HG03442 (cell line): ENCODE measurements at regions not wholly inside any gene's neighbourhood (a gene's known extent, or its start where the extent isn't known, plus 50 kb on each side); places are given as distances from the start of the nearest gene placed in this dataset.

Experiments
- ATAC-seq: cut with Tn5 transposase; IDR thresholded peaks from one replicate; pipeline ENCODE4 v1.9.1; 2021; ENCODE audit warnings: mild to moderate bottlenecking, moderate library complexity; ENCODE audit not compliant: unreplicated experiment

DNA sequence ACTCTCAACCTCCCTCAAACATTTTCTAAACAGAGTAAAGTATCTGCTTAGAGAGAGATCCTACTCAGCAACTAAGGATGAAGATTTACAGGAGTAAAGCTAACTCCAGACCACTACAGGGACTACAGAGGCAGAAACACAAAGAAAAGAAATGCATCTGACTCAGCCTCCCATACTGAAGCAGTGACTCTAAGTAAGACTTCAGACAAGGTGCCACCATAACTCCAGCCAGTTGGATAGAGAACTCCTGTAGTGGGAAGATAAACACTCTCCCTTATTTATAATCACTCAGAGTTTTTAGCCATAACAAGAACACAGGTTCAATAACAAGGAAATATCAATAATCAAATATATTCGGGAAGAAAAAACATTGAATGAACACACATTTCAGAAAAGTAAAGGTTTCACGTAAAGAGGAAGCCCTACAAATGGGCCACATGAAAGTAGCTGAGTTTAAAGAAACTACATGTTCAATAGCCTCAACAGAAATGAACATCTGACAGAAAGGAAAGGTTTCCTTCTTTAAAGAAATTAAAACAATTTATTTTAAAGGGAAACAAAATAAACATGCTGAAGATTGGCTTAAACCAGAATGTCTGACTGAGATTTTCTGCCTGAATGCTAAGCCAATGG, 519.9 kb downstream of the KCNJ3 start:
- peak; percentile 30 for ATAC-seq

DNA sequence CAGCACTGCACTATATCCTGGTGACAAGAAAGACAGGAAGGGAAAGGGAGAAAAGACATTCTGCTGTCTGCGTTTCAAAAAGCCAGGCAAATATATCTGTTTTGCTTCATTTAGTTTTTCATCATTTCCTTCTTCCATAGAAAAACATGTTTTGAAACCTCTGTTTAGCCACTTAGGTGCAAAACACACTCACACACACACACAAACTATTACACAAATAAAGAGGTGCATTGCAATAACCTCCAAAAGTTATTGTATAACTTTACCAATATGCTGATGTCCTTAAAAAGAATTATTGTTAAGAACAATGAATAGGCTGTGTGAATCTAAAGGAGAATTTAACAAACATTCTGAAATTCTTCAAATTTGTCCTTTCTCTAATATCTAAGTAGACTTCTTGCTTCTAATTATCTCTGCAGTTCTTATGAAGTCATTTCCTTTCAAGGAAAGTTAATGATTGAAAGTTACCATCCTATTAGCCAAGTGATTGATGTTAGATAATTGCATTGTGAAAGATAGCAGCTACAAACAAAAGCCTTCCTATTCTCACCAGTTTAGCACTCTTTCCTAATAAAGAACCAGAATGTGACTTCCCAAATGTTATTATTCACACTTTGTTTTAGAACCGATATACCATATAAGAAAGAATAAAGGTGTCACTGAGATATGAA, 516.7 kb downstream of the KCNJ3 start:
- ATAC-seq, result no peak

DNA sequence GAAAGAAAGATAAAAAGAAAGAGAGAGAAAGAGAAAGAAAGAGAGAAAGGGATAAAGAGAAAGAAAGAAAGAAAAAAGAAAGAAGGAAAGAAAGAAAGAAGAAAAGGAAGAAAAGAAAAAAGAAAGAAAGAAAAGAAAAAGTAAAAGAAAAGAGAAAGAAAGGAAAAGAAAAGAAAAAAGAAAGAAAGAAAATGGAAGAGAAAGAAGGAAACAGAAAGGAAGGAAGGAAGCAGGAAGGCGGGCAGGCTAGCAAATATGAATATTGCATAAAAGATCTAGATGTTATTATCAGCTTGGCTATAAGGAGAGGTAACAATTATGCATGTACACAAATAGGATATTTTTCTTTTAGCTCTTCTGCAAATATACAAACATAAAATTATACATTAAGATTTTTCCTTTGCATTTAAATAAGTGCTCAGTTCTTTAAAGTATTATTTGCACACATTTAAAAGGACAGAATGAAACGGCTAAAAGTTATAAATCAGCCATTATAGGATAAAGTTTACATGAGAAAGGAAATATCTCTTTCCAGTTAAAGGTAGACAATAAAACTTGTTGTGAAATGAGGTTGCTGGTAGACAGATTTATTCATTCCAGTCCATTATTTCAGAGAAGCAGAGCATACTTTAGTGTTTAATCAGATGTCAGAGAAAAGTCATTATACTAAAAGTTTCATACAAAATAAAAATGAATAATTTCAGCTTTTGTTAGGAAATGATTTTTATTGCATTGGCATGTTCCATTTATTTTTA, 511.4 kb downstream of the KCNJ3 start:
- no peak for ATAC-seq

DNA sequence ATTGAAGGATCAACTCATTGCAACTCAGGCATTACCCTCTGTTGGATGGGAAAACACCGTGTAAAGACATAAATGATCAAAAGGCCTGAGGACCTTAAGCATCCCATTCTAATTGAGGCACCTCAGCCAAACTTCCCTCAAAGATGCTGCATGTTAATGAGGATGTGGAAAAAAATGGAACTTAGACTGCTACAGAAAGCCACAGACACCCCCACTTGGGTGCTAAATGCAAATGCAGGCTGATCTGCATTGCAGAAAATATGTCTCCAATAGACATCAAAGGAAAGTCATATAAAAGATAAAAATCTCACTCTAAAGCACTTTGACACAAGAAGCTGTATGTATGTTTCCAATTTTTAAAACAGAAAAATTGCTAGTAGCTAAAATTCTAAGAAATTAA, 504.7 kb downstream of the KCNJ3 start:
- ATAC-seq, result no peak

DNA sequence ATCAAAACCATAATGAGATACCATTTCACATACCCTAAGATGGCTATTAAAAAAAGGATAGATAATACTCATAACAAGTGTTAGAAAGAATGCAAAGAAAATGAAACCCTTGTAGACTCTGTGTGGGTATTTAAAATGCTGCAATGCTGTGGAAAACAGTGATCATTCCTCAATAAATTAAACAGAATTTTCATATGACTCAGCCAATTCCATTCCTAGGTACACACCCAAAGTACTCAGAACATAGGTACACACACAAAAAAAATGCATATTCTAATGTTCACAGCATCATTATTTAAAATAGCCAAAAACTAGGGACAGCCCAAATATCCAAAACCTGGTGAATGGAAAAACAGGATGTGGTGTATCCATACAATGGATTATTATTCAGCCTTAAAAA, 502.3 kb downstream of the KCNJ3 start:
- no peak for ATAC-seq

DNA sequence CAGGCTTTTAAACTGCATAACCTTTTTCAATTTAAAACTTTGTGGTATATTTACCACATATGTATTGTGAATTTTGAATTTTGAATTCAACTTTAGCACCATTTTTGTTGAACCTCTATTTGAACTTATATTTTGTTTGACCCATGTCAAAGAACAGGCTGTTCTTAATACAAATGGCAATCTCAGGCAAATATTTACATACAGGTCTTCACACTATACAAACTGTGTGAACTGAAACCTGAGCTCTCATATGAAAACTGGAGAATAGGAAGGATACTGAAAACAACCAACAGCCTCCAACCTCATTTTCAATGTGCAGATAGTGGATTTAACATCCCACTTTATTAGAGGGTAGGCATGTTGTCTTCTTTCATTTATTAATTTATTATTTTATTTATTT, 491.8 kb downstream of the KCNJ3 start:
- ATAC-seq, result peak; percentile 61

DNA sequence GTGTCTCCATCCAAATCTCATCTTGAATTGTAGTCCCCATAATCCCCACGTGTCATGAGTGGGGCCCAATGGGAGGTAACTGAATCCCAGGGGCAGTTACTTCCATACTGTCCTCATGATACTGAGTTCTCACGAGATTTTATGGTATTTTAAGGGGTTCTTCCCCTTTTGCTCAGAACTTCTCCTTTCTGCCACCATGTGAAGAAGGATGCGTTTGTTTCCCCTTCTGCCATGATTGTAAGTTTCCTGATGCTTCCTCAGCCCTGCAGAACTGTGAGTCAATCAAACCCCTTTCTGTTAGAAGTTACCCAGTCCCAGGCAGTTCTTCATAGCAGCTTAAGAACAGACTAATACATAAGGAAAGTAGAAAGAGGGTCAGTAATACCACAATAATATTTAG, 480.4 kb downstream of the KCNJ3 start:
- no peak for ATAC-seq

DNA sequence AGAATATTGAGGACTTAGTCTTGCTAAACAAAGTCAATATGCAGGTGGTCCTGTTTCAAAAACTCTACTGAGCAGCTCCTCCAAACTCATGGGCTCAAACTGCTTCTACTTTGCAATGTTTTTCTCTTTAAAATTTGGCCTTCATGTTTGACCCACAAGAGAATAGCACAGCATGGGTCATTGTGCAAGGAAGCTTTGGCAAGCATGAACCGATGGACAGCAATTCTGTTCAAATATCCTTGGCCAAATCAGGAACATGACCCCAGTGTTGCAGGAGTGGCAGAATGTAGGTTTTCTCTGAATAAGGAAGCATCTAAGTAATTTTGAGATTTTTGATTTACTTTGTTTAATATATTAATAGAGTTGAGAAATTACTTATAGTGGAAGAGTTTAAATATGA, 477.9 kb downstream of the KCNJ3 start:
- ATAC-seq, result no peak

DNA sequence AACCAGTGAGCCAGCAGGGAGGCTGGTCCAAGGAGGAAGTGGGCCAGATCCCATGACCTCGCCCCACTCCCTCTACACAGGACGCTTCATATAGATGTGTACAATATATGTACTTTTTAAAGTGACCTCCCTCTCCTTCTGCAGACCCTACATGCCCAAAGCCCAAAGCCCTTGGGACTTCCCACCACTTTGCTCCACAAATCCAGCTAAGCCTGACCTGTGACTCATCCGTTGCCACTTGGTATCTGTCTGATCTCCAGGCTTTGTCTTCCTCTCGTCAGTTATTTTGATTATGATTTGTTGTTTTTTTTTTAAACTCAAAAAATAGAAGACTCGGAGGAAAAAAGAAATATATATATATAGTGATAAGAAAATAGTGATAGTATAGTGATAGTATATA, 470.8 kb downstream of the KCNJ3 start:
- ATAC-seq, result no peak

DNA sequence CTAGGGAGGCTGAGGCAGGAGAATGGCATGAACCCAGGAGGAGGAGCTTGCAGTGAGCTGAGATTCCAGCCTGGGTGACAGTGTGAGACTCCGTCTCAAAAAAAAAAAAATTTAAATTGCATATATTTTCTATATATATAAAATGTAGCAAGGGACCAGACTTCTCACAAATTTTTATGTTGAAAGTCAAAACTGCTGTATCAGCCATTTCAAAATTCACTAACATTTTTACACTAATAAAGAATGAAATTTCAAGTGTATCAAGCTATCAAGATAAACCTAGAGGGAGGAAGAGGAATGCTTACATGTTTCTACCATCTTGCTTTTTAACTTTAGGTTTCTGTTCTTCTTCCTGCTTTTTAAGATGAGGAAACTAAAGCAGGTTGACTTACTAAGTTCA, 464.0 kb downstream of the KCNJ3 start:
- no peak for ATAC-seq

DNA sequence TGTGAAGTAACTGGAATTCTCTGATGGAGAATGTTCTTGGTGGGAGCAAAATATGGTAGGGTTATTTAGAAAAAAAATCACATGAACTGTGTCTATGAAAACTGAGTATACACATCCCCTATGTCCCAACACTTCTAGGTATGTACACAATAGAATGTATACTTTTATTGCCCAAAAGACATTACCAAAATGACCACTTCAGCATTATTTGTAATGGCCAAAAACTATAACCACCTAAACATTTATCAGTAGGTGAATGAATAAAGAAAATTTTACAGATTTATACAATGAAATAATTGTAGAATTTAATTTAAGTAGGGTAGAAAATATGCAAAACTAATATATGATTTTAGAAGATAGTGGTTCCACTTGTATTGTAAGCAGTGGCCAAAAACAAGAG, 462.8 kb downstream of the KCNJ3 start:
- no peak for ATAC-seq

DNA sequence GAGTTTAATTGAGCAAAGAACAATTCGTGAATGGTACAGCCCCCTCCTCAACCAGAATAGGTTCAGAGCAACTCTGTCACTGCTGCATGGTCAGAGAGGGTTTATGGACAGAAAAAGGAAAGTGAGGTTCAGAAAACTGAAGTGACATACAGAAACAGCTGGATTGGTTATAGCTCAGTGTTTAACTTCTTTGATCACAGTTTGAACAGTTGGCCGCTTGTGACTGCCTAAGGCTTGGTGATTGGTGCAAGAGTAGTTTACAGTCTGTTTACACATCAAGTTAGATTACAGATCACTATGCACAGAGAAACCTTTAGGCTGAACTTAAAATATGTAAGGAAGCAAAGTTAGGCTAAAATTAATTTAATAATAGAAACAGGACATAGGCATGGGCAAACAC, 459.2 kb downstream of the KCNJ3 start:
- ATAC-seq, result no peak

DNA sequence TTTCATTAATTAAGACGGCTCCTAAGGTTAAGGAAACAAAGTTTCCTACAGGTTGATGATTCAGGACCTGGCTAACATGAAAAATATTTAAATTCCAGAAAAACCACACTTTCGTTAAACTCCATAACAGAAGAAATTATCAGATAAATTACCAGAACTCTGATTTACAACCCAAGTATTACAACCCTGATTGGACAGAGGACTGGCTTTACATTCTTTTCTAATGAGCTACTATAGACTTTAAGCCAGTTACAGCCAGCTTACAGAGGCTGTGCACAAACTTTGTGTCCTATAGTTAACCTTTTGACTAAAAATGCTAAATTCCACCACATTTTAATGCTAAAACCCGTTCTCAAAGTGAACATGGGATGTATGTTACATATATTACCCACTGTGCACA, 458.6 kb downstream of the KCNJ3 start:
- ATAC-seq, result no peak

DNA sequence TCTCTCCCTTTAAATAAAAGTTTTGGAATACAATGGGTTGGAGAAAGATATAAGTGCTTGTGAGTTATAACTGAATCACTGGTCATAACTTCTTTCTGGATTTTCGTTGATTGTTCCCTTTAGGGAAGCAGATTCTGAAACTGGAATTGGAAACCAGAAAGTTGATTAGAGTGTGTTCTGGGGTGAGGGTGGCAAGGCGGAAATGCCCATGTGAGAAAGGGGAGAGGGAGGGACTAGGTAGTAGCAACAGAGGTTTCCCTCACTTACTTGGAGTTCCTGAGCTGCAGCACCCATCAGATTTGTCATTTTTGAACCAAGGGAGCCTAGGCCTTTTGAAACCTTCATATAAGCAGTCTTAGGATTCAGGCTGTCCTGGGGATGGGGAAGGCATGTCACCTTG, 453.4 kb downstream of the KCNJ3 start:
- no peak for ATAC-seq

DNA sequence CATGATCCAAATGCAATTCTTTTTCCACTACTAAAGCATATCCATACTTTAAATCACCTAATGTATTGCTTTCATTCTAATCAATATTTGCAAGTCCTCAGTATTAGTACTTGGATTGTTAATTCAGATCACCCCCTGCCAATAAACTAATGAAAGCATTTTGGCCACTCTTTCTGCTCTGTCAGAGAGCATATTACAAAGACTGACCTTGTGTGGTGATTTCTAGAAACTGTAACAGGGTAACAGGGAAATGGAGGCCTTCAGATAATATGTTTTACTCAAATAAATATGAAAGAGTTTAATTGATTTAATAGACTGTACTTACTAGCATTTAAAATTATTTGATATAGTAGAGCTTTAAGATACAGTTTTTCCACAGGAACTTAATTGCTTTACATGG, 453.0 kb downstream of the KCNJ3 start:
- ATAC-seq, result no peak

DNA sequence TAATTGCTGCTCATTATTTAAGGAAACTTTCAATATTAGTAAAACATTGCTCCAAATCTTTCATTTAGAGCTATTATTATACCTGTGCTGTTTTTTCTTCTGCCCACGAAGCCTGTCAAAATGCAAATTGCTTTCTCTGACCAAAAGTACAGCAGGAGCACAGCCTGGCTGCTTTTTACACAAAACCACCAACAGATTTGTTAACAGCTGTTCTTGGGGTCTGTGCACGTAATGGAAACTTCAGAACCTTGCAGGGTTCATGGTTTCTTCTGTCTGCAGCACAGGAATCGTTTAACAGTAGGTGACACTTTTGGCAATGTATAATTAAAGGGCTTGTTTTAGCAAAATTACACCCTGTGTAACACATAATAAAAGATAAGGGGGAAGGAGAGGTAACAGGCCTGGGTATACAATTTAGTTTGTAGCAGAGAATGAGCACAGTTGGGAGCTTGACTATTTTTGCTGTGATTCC, 447.3 kb downstream of the KCNJ3 start:
- ATAC-seq, result peak; percentile 97

DNA sequence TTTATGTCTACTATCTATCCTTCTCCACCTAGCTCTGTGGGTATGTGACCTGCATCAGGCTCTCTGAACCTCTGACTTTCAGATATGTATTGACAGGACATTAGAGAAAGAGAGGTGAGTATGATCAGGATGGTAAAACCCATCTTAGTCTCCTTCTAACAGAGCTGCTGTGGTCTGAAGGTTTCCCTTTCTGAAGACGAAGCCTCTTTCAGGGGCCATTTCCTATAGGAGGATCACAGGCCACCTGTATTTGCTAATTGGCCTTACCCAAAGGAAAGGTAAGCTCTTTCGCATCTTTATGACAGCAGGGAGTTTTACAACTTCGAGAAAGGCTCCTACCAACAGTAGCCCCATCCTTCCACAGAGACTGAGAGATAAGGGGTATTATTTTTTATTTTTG, 442.9 kb downstream of the KCNJ3 start:
- ATAC-seq, result peak; percentile 21

DNA sequence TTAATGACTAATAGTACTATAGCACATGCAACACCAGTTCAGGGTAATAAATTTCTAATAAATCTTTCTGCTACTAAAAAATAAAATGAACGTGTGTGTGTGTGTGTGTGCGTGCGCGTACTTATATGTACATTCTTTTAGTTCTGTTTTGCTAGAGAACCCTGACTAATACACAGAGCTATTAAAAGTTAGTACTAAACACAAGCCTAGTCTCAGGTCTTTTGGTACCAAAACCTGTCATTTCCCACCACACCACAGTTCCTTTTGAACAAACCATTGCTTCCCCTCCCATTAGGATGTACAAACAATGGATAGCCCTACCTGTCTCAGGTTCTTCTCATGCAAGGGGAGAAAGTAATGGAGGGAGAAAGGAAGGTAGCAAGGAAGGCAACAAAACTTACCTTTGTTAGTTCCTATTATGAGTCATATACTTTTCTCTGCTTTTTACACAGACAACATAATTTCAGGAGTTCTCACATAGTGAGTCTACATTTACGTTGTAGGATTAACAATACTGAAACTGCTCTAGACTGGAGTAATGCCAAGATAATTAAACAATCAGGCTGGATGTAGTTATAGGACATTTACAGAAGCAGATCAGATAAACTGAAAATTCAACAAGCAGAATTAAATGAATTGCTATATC, 427.2 kb downstream of the KCNJ3 start:
- ATAC-seq, result no peak

DNA sequence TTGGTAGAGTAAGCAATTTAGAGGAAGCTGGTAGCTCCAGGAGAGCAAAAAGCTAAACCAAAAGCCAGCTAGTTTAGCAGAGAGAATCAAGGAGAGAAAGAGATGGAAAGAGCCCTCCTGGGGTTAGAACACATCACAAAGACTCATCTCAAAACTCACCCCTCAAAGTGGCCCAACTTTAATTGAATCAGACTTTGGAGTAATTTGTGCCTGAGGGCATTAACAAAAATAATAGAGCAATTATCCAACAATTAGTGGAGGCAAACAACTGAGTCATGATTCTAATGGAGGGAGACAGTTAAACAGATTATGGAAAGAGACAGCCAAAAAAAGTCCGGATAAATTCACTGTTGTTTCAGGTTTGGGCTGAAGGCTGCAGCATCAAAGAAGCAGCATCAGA, 417.4 kb downstream of the KCNJ3 start:
- ATAC-seq, result no peak

DNA sequence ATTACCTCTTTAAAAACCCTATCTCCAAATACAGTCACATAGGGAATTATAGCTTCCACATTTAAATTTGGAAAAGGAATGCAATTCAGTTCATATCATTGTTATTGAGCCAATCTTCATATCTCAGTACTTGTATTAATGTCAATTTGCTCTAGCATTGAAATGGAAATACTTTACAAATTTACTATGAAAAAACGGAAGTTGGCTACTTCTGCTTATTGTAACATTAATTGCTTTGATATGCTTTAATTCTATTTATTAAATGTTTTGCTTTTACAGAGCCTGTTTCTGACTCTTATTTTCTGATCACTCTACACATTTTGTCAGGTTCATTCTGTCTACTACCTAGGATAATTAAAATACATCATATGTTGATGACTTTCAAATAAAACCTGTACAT, 412.6 kb downstream of the KCNJ3 start:
- ATAC-seq, result no peak

DNA sequence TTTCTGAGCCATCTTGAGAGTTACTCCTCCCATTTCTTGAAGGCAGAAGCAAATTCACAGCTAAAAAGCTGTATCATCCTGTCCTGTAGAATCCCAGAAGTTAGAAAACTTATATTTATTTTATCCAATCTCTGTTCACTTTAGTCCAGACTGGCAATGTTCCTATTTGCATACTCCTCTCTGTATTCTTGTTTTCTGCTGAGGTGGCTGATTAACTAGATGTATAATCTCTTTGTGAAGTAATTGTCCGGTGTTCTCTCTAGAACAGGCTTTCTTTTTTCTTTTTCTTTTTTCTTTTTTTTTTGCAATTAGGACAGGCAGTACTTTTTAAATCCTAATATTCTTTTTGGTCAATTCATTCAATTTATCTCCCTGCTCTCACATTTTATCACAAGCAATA, 411.0 kb downstream of the KCNJ3 start:
- no peak for ATAC-seq

DNA sequence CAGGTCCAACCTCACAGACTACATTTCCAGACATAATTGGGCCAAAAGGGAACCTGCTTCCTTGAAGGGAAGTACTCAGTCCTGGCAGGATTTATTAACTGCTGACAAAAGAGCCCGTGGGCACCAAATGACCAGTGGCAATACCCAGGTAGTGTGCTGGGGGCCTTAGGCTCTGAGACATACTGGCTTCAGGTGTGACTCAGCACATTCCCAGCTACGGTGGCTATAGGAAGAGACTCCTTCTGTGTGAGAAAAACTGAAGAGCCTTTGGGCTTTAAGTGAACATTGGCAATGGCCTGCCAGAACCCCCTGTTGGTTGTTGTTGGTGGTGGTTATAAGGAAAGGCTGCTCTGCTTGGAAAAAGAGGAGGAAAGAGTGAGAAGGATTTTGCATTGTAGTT, 401.8 kb downstream of the KCNJ3 start:
- no peak for ATAC-seq
